ENCODE measurements at regions not wholly inside any gene's neighbourhood (a gene's known extent, or its start where the extent isn't known, plus 50 kb on each side); places are given as distances from the start of the nearest gene placed in this dataset.

DNA sequence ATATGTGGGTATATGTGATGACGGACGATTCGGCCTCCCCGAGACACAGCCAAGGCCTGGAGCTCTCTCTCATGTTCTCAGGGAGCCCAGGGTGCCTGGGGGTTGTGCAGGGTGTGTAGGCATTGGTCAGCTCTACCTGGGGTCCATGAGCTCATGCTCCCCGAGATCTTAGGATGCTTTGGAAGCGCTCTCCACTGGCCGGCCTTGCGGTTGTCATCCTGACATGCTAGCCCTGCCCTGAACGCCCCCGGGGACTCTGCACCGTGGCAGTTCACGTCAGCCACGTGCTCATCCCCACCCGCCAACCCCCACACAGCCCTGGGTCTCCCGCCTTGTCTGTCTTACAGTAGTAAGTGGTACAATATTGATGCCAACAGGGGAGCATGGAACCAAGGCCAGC is 67.8 kb downstream of the RTP5 start:
- Histone ChIP-seq H3K4me1 (peaks cover 0 to 23% (median 8%) of the 10 kb centered on the region in 3 donors), H3K36me3 (no peaks in the 10 kb centered on the region), H3K27ac (no peak overlapping the region), H3K27me3 (peaks cover 18% of the 10 kb centered on the region), H3K4me3 (no peak overlapping the region), H3K9me3 (no peaks in the 10 kb centered on the region)
- ATAC-seq, result no peak
- TF ChIP-seq POLR2A (IDR thresholded peaks at IDR 0.05) (no peak), EP300 (IDR thresholded peaks at IDR 0.05) (no peak), POLR2AphosphoS5 (IDR thresholded peaks at IDR 0.05) (no peak)
- TF ChIP-seq, protein P1, sequence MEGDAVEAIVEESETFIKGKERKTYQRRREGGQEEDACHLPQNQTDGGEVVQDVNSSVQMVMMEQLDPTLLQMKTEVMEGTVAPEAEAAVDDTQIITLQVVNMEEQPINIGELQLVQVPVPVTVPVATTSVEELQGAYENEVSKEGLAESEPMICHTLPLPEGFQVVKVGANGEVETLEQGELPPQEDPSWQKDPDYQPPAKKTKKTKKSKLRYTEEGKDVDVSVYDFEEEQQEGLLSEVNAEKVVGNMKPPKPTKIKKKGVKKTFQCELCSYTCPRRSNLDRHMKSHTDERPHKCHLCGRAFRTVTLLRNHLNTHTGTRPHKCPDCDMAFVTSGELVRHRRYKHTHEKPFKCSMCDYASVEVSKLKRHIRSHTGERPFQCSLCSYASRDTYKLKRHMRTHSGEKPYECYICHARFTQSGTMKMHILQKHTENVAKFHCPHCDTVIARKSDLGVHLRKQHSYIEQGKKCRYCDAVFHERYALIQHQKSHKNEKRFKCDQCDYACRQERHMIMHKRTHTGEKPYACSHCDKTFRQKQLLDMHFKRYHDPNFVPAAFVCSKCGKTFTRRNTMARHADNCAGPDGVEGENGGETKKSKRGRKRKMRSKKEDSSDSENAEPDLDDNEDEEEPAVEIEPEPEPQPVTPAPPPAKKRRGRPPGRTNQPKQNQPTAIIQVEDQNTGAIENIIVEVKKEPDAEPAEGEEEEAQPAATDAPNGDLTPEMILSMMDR (IDR thresholded peaks at IDR 0.05), result no peak
- 92% methylated on average over 2 of the region's 15 CpGs; no CpG with 5 or more reads in 1 of the 2 donors for WGBS, 2 donors (ENCODE audit: low coverage in 1 of 2)

DNA sequence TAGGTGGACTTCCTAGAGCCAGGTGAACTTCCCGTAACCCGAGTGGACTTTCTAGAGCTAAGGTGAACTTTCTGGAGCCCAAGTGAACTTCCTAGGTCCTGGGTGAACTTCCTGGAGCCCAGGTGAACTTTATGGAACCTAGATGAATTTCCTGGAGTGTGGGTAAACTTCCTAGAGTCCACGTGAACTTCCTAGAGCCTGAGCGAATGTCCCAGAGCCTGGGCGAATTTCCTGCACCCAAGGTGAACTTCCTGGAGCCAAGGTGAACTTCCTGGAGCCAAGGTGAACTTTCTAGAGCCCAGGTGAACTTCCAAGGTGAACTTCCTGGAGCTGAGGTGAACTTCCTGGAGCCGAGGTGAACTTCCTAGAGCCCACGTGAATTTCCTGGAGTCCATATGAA is 70.0 kb downstream of the RTP5 start:
- no peaks in the 10 kb centered on the region for H3K9me3 ChIP-seq
- no peak overlapping the region for H3K27ac ChIP-seq
- H3K4me3 ChIP-seq, result no peak overlapping the region
- peaks cover 18% of the 10 kb centered on the region for H3K27me3 ChIP-seq
- ATAC-seq, result no peak
- H3K36me3 ChIP-seq, result no peaks in the 10 kb centered on the region
- peaks cover 0 to 1% (median 0%) of the 10 kb centered on the region in 3 donors for H3K4me1 ChIP-seq
- WGBS, 2 donors (ENCODE audit: low coverage in 1 of 2), result 80% methylated on average over 1 of the region's 7 CpGs; no CpG with 5 or more reads in 1 of the 2 donors
- TF ChIP-seq, protein P1 (IDR thresholded peaks at IDR 0.05), result no peak
- TF ChIP-seq POLR2A (IDR thresholded peaks at IDR 0.05) (no peak), EP300 (IDR thresholded peaks at IDR 0.05) (no peak), POLR2AphosphoS5 (IDR thresholded peaks at IDR 0.05) (no peak)

DNA sequence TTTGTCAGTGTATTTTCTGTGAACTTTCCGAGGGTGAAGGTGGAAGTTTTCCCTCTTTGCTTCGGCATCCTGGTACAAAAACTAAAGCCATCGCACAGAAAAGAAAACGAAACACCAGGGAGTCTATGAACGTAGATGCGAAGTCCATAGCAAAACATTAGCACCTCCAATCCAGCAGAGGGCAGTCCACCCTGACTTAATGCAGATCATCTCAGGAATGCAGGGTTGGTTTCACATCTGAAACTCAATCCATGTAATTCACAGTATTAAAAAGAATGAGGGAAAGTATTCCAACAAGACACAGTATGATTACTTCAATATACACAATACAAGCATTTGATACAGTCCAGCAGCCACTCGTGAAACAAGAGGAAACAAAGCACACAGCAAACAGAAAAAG is 70.8 kb downstream of the RTP5 start:
- 82 to 95% methylated on average over 4 to 7 of the region's 7 CpGs for WGBS, 2 donors (ENCODE audit: low coverage in 1 of 2)
- Histone ChIP-seq H3K9me3 (no peaks in the 10 kb centered on the region), H3K4me1 (no peaks in the 10 kb centered on the region), H3K27ac (no peak overlapping the region), H3K4me3 (no peak overlapping the region), H3K36me3 (no peaks in the 10 kb centered on the region), H3K27me3 (peaks cover 20% of the 10 kb centered on the region)
- TF ChIP-seq, protein P1 (IDR thresholded peaks at IDR 0.05), result peak in 1 of 4 experiments; percentile 14
- TF ChIP-seq EP300 (IDR thresholded peaks at IDR 0.05), result no peak
- no peak for ATAC-seq

DNA sequence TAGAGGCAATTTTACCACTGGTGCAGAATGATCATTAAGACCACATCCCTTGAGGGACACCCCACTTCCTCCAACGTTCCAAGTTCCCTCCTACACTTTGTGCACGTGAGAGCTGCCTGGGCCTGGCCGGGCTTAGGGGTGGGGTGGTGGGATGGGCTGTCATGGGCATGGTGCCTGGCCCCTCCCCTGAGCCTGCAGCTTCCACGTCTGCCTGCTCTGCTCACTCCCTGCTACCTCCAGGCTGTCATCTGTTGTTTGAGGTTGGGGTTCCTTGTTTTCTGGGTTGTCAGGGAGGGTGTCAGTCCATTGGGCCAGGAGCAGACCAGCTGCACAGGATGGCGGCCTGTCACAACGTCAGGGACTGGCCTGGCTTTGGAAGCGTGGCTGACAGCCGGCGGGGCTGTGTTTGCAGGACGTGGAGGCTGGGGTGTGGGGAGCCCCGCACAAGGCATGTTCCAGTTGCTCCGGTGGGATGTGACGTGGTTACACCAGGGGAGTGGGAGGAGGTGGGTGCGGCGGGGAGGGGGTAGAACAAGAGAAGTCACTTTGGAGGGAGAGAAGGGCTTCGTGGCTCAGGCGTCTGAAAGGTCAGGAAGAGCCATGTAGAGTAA is 72.3 kb downstream of the RTP5 start:
- no peaks in the 10 kb centered on the region for H3K36me3 ChIP-seq
- H3K27me3 ChIP-seq, result peaks cover 14% of the 10 kb centered on the region
- no peak overlapping the region for H3K4me3 ChIP-seq
- H3K27ac ChIP-seq, result no peak overlapping the region
- ATAC-seq, result peak; percentile 52
- TF ChIP-seq EP300 (IDR thresholded peaks at IDR 0.05), result no peak
- TF ChIP-seq POLR2AphosphoS5 (IDR thresholded peaks at IDR 0.05), result no peak
- TF ChIP-seq, protein P1 (IDR thresholded peaks at IDR 0.05), result no peak
- H3K9me3 ChIP-seq, result no peaks in the 10 kb centered on the region
- H3K4me1 ChIP-seq, result no peaks in the 10 kb centered on the region
- WGBS, 2 donors (ENCODE audit: low coverage in 1 of 2), result 55 to 61% methylated on average over 8 to 10 of the region's 17 CpGs

DNA sequence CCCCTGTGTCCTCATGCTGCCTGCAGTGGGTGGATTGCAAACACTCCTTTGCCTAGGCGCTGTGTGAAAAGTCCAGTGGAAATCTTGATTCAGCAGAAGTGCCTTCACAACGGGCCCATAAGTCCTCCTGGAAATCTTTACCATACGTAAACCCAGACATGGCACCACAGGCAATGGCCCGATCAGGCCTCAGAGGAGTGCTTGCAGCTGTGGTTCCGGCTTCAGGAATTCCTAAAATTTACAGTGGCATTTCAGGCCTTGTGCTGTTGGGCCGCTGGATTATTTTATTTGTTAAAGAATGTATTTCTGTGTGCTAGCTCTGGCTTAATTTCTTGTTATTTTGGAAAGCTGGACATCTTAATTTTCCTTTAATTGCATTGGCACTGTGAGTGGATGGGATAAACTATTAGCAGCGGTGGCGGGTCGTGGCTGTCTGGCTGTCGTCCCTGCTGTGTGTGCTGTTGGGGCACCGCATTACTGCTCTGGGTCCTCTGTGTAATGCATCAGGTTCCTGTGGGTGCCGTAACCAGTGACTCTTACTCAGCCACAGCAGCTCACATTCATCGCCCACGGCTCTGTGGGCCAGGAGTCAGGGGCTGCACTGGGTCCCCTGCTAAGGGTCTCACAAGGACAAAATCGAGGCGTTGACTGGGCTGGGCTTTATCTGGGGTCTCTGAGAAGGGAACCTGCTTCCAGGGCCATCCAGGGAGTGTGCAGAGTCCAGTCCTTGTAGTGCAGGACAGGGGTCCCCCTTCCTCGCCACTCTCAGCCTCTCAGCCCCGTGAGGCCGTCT is 73.1 kb downstream of the RTP5 start:
- Histone ChIP-seq H3K9me3 (no peaks in the 10 kb centered on the region), H3K36me3 (no peaks in the 10 kb centered on the region), H3K4me1 (no peaks in the 10 kb centered on the region), H3K27ac (no peak overlapping the region), H3K27me3 (peaks cover 16% of the 10 kb centered on the region), H3K4me3 (no peak overlapping the region)
- WGBS, 2 donors (ENCODE audit: low coverage in 1 of 2), result 91 to 98% methylated on average over 7 to 14 of the region's 19 CpGs
- TF ChIP-seq EP300 (IDR thresholded peaks at IDR 0.05) (no peak), POLR2A (IDR thresholded peaks at IDR 0.05) (no peak), POLR2AphosphoS5 (IDR thresholded peaks at IDR 0.05) (no peak)
- TF ChIP-seq, protein P1 (IDR thresholded peaks at IDR 0.05), result no peak
- no peak for ATAC-seq

Data from gastroesophageal sphincter (tissue), 4 donors.